Smooth muscle cell (in vitro differentiated cells): ENCODE measurements at regions not wholly inside any gene's neighbourhood (a gene's known extent, or its start where the extent isn't known, plus 50 kb on each side); places are given as distances from the start of the nearest gene placed in this dataset.
A peak's percentile ranks its signal among the peaks of the same experiment; 100 is the strongest.

Experiments
- DNase-seq: peaks from one replicate; lab custom pipeline; 2025; ENCODE audit not compliant: unreplicated experiment; lab: John Stamatoyannopoulos, UW
- H2AFZ ChIP-seq: fragments of 200-600 bp; sonication (generic); 2 replicates; pipeline ENCODE4 v1.6.0; 2016; ENCODE audit warnings: antibody characterized with exemption, low read depth, mild to moderate bottlenecking
- H3F3A ChIP-seq: fragments of 200-600 bp; sonication (generic); 2 replicates; pipeline ENCODE4 v1.6.0; 2017; ENCODE audit warnings: antibody characterized with exemption, low read depth
- H3K27ac ChIP-seq: fragments of 200-600 bp; sonication (generic); 2 replicates; pipeline ENCODE4 v1.5.1; 2016; ENCODE audit warnings: low read depth, mild to moderate bottlenecking
- H3K27me3 ChIP-seq: fragments of 200-600 bp; sonication (generic); 2 replicates; pipeline ENCODE4 v1.6.1; 2016; ENCODE audit warnings: low read depth, mild to moderate bottlenecking
- H3K36me3 ChIP-seq: fragments of 200-600 bp; sonication (generic); 2 replicates; pipeline ENCODE4 v1.5.1; 2016; ENCODE audit warnings: low read depth
- H3K4me1 ChIP-seq: fragments of 200-600 bp; sonication (generic); 2 replicates; pipeline ENCODE4 v1.5.1; 2016; ENCODE audit warnings: low read depth
- H3K4me2 ChIP-seq: fragments of 200-600 bp; sonication (generic); 2 replicates; pipeline ENCODE4 v1.6.0; 2016; ENCODE audit warnings: mild to moderate bottlenecking
- H3K4me3 ChIP-seq: fragments of 200-600 bp; sonication (generic); 2 replicates; pipeline ENCODE4 v1.5.1; 2016; ENCODE audit warnings: mild to moderate bottlenecking
- H3K79me2 ChIP-seq: fragments of 200-600 bp; sonication (generic); 2 replicates; pipeline ENCODE4 v1.6.0; 2016; ENCODE audit warnings: low read depth, mild to moderate bottlenecking
- H3K9ac ChIP-seq: fragments of 200-600 bp; sonication (generic); 2 replicates; pipeline ENCODE4 v1.6.0; 2016; ENCODE audit warnings: low read depth
- H3K9me3 ChIP-seq: fragments of 200-600 bp; sonication (generic); replicated peaks from 2 replicates; pipeline ENCODE4 v1.5.1; 2016; ENCODE audit warnings: low read depth
- H4K20me1 ChIP-seq: fragments of 200-600 bp; sonication (generic); 2 replicates; pipeline ENCODE4 v1.6.0; 2016; ENCODE audit warnings: low read depth
- WGBS: methylation state at CpG from one replicate; pipeline ENCODE4 v1.1.7; 2016; ENCODE audit warnings: low lambda C conversion rate; 5-methylcytosine and 5-hydroxymethylcytosine counted together
- TF ChIP-seq, protein P1 (sequence below): fragments of 200-600 bp; sonication (generic); IDR thresholded peaks from 2 replicates; pipeline ENCODE4 v1.5.1; 2017; ENCODE audit warnings: borderline replicate concordance, mild to moderate bottlenecking, antibody characterized with exemption; ENCODE audit not compliant: insufficient read depth, poor library complexity, severe bottlenecking

GRCh38 chr11:128299132-128299726 is 288.1 kb downstream of the ETS1 start:
- Histone ChIP-seq H3K9ac (no peak overlapping the region), H3K4me3 (no peak overlapping the region), H3K4me1 (peaks cover 7% of the 10 kb centered on the region), H3K9me3 (no peaks in the 10 kb centered on the region), H3K79me2 (no peaks in the 10 kb centered on the region), H3K4me2 (peak overlapping the region; percentile 30), H3K27ac (peak overlapping the region; percentile 32), H2AFZ (peak overlapping the region; percentile 2), H3F3A (peaks cover 12% of the 10 kb centered on the region), H3K27me3 (no peaks in the 10 kb centered on the region), H4K20me1 (no peaks in the 10 kb centered on the region), H3K36me3 (no peaks in the 10 kb centered on the region)
- 5% methylated on average over 6 of the region's 6 CpGs for WGBS
- no peak for DNase-seq
- TF ChIP-seq, protein P1, sequence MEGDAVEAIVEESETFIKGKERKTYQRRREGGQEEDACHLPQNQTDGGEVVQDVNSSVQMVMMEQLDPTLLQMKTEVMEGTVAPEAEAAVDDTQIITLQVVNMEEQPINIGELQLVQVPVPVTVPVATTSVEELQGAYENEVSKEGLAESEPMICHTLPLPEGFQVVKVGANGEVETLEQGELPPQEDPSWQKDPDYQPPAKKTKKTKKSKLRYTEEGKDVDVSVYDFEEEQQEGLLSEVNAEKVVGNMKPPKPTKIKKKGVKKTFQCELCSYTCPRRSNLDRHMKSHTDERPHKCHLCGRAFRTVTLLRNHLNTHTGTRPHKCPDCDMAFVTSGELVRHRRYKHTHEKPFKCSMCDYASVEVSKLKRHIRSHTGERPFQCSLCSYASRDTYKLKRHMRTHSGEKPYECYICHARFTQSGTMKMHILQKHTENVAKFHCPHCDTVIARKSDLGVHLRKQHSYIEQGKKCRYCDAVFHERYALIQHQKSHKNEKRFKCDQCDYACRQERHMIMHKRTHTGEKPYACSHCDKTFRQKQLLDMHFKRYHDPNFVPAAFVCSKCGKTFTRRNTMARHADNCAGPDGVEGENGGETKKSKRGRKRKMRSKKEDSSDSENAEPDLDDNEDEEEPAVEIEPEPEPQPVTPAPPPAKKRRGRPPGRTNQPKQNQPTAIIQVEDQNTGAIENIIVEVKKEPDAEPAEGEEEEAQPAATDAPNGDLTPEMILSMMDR, result no peak

GRCh38 chr11:128298271-128298670 is 289.1 kb downstream of the ETS1 start:
- WGBS, result 86% methylated on average over 2 of the region's 2 CpGs
- Histone ChIP-seq H3K27me3 (no peaks in the 10 kb centered on the region), H2AFZ (no peak overlapping the region), H3K4me1 (peaks cover 7% of the 10 kb centered on the region), H3K4me2 (no peak overlapping the region), H3K4me3 (no peak overlapping the region), H3K9ac (no peak overlapping the region), H3K79me2 (no peaks in the 10 kb centered on the region), H3K27ac (peak overlapping the region; percentile 32), H3K36me3 (no peaks in the 10 kb centered on the region), H3K9me3 (no peaks in the 10 kb centered on the region), H3F3A (peaks cover 12% of the 10 kb centered on the region), H4K20me1 (no peaks in the 10 kb centered on the region)
- TF ChIP-seq, protein P1, result no peak
- no peak for DNase-seq

DNA sequence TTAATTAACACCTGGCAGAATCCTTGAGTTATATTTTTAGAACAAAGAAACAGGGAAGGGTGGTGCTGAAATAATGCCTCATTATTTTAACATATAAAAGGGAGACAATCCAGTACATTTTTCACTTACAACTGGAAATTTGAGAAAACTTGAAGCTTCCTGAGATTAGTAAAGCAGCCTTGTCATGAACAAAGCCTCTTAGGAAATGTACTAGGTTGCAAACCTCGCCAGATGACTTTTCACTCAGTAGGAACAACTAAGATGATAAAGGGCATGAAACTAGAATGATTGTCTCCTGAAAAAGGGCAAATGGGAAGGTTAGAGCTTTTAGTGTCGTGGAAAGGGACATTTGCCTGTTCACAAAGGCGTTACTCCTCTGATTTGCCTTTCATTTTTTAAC is 289.6 kb downstream of the ETS1 start:
- 82% methylated on average over 3 of the region's 3 CpGs for WGBS
- H3K9ac ChIP-seq, result no peak overlapping the region
- no peak overlapping the region for H3K27ac ChIP-seq
- H3K79me2 ChIP-seq, result no peaks in the 10 kb centered on the region
- no peaks in the 10 kb centered on the region for H3K36me3 ChIP-seq
- no peak overlapping the region for H3K4me3 ChIP-seq
- no peaks in the 10 kb centered on the region for H3K27me3 ChIP-seq
- peaks cover 7% of the 10 kb centered on the region for H3K4me1 ChIP-seq
- peaks cover 12% of the 10 kb centered on the region for H3F3A ChIP-seq
- TF ChIP-seq, protein P1, result no peak
- no peak overlapping the region for H2AFZ ChIP-seq
- no peak overlapping the region for H3K4me2 ChIP-seq
- H4K20me1 ChIP-seq, result no peaks in the 10 kb centered on the region
- H3K9me3 ChIP-seq, result no peaks in the 10 kb centered on the region
- DNase-seq, result no peak

- Histone ChIP-seq H3K4me1 (peaks cover 7% of the 10 kb centered on the region), H3K9ac (no peak overlapping the region), H3K4me3 (no peak overlapping the region), H3K36me3 (no peaks in the 10 kb centered on the region), H3K79me2 (no peaks in the 10 kb centered on the region), H4K20me1 (no peaks in the 10 kb centered on the region), H3K4me2 (no peak overlapping the region), H3K9me3 (no peaks in the 10 kb centered on the region), H3K27ac (no peak overlapping the region), H3F3A (peaks cover 12% of the 10 kb centered on the region), H3K27me3 (no peaks in the 10 kb centered on the region), H2AFZ (no peak overlapping the region)
- WGBS, result 80% methylated on average over 4 of the region's 4 CpGs
- TF ChIP-seq, protein P1, result no peak
- no peak for DNase-seq
Measured at GRCh38 chr11:128297091-128297651, 290.2 kb downstream of the ETS1 start.
